HG02642 (cell line): ENCODE measurements at regions not wholly inside any gene's neighbourhood (a gene's known extent, or its start where the extent isn't known, plus 50 kb on each side); places are given as distances from the start of the nearest gene placed in this dataset.
"Not testable (repeated sequence)": the region's sequence is repeated elsewhere in the genome, so short reads cannot be mapped to it uniquely, and the experiment has no call there.

Experiments used
- ATAC-seq: cut with Tn5 transposase; IDR thresholded peaks from one replicate; pipeline ENCODE4 v1.9.1; 2021; ENCODE audit warnings: mild to moderate bottlenecking; ENCODE audit not compliant: unreplicated experiment, poor library complexity

- ATAC-seq = no peak
Observed at GRCh38 chr1:121517586-121518230, 332.9 kb downstream of the SRGAP2C start.

GRCh38 chr1:121518726-121519041 is 333.9 kb downstream of the SRGAP2C start:
- ATAC-seq = no peak

- peak; percentile 58 for ATAC-seq
Observed at GRCh38 chr1:121519042-121519755, 334.4 kb downstream of the SRGAP2C start.

DNA sequence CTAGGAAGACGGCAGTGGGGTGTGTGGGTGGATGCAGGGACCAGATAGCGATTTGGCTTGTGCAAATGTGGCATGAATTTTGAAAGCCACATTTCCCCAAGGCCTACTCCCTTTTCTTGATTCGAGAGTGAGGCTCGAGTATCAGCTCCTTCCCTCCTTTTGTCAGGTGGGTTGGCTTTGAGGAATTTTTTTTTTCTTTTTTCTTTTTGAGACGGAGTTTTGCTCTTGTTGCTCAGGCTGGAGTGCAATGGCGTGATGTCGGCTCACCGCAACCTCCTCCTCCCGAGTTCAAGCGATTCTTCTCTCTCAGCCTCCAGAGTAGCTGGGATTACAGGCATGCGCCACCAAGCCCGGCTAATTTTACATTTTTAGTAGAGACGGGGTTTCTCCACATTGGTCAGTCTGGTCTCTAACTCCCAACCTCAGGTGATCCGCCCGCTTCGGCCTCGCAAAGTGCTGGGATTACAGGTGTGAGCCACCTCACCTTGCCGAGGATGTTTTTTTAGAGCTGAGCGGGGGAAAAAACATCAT is 335.0 kb downstream of the SRGAP2C start:
- not testable (repeated sequence) for ATAC-seq

- ATAC-seq = no peak
Observed at GRCh38 chr1:121522061-121522759, 337.4 kb downstream of the SRGAP2C start.

- not testable (repeated sequence) for ATAC-seq
Observed at GRCh38 chr1:121523112-121523511, 338.3 kb downstream of the SRGAP2C start.

- no peak for ATAC-seq
Observed at GRCh38 chr1:121525355-121525754, 340.6 kb downstream of the SRGAP2C start.

DNA sequence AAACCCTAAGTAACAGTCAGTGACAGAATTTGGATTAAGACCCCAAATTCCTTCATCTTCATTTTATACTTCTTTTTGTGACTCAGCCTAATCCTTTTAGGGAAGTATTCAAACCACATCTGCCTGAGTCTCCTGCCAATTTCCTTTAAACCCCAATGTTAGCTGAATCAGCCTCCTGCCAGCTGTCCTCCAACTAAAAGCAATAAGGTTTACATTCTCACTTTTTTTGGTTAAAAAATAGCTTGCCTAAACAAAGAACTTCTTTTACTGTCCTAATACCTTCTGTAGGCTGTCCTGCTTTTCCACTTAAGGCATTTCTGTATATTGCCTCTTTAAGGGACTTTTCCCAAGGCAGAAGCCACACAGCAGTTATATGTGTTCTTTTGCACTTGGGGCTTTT is 344.2 kb downstream of the SRGAP2C start:
- ATAC-seq = not testable (repeated sequence)

DNA sequence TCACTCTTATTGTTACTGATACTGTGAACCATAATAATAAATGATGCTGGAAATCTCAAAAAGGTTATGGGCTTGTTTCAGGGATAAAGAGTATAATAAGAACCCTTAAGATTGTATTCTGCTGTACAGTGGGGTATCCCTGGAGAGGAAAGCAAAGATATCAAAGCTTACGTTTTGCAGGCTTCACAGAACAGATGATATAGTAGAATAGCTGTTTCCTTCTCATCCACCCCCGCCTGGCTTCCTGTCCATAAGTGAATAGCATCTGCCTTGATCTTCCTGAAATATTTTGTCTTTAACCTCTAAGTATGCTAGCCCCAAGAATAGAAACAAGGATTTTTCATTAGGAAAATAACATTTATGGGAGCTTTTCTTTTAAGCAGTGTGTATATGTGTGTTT is 345.3 kb downstream of the SRGAP2C start:
- ATAC-seq = not testable (repeated sequence)

GRCh38 chr1:121531747-121532146 is 347.0 kb downstream of the SRGAP2C start:
- not testable (repeated sequence) for ATAC-seq

DNA sequence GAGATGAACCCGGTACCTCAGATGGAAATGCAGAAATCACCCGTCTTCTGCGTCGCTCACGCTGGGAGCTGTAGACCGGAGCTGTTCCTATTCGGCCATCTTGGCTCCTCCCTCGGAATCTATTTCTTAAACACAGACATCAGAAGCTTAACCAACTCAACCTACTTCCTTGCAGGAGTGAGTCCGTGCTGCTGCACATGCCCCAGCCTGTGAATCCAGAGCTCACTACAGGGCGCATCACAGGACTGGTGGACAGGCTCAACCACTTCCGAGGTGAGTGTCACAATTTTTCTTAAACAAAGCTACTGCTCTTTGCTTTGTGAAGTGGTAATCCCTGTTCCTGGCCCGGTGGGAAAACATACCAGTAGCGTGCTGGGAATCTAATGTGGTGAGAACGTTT is 353.4 kb downstream of the SRGAP2C start:
- not testable (repeated sequence) for ATAC-seq

GRCh38 chr1:121538943-121539575 is 354.3 kb downstream of the SRGAP2C start:
- no peak for ATAC-seq

DNA sequence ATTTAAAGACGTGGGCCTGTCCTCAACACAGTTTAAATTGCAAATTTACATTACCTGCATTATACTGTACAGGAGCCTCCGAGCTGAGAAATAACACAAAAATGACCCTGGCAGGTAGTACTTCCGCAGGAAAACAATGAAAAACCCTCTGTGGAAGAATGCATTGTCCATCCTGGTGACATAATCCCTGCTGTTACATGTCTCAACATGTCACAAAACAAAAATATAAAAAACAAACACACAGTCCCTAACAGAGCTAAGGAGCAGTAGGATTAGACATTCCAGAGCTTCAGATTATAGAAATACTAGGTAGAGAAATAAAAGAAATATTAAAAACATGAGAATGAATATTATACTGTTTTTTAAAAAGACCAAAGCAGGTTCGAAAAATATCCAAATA is 359.2 kb downstream of the SRGAP2C start:
- not testable (repeated sequence) for ATAC-seq

DNA sequence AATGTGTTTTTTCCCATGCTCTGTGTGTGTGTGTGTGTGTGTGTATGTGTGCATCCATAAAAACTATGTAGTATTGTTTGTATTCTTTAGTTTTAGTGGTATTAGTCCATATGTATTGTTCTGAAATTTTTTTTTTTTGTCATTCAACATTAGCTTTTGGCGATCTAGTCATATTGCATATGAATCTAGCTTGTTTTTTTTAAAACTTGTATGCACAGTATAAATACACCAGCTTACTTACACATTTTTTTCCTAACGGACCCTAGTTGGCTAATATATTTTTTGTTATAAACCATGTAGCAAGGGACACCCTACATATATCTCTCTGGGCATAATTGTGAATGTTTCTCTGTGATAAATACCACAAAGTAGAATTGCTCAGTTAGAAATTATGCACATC is 359.7 kb downstream of the SRGAP2C start:
- ATAC-seq = no peak

DNA sequence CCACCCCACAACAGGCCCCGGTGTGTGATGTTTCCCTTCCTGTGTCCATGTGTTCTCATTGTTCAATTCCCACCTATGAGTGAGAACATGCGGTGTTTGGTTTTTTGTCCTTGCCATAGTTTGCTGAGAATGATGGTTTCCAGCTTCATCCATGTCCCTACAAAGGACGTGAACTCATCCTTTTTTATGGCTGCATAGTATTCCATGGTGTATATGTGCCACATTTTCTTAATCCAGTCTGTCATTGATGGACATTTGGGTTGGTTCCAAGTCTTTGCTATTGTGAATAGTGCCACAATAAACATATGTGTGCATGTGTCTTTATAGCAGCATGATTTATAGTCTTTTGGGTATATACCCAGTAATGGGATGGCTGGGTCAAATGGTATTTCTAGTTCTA is 361.1 kb downstream of the SRGAP2C start:
- ATAC-seq = not testable (repeated sequence)

DNA sequence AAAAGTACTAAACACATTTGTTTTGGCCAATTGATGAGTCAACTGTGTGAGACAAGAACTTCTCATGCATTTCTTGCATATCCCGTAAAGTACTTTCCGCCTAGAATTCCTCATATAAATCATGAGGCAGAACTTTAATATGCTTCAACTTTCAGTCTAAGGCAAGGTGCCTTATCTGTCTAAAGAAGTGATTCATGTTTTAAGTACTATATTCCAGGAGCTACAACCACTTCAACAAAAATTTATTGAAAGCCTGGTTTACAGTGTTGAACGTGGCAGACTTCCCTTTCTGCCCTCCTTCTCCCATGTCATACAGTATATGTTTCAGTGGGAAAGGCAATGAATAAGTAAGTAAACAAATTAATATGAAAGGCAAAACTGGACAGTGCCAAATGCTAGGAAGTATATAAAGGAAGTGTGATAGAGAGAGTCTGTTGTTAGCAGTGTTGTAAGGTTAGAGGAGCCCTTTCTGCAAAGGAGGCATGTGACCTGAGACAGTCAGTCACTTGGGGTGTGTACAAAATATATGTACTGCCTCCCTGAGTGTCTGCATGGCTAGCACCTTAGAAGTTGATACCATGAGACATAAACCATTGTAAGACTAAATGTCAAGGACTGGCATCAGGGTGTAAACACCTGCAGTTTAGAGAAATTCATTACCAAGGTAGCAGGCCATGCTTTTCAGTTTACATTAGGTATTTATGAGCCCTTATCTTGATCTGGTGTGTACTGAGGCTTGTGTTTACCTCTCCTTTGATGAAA is 362.2 kb downstream of the SRGAP2C start:
- no peak for ATAC-seq

GRCh38 chr1:121547726-121548125 is 363.0 kb downstream of the SRGAP2C start:
- ATAC-seq = not testable (repeated sequence)

DNA sequence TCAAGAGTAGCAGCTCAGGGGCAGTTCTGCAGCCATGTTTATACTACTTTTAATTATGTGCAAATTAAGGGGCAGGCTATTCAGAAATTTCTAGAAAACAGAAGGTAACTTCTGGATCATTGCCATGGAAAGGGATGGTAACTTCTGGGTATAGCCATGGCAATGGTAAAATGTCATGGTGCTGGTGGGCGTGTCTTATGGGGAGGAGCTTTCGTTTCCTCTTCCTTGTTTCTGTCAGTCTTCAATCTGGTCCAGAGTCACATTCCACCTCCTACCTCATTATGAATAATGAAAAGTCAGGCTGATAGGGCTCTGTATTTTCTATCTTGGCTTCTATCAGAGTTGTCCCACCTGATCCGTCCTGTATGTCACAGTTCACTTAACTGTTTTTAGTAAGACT is 366.0 kb downstream of the SRGAP2C start:
- not testable (repeated sequence) for ATAC-seq

- ATAC-seq = not testable (repeated sequence)
Observed at GRCh38 chr1:121551491-121551890, 366.7 kb downstream of the SRGAP2C start.

- not testable (repeated sequence) for ATAC-seq
Observed at GRCh38 chr1:121556560-121556959, 371.8 kb downstream of the SRGAP2C start.
